K562 (cell line): ENCODE measurements at regions not wholly inside any gene's neighbourhood (a gene's known extent, or its start where the extent isn't known, plus 50 kb on each side); places are given as distances from the start of the nearest gene placed in this dataset.

Experiments used
- ATAC-seq: fragments of 200-7000 bp; cut with Tn5 transposase; 3 replicates; pipeline ENCODE4 v1.9.1; 2020; ENCODE audit warnings: moderate library complexity
- BruUV-seq: library from RNA; stranded (reverse); fragments of 400-500 nt; replicated peaks from 2 replicates; lab custom pipeline; 2021; lab: Mats Ljungman, UMichigan
- CTCF ChIA-PET: fragments of 300-600 bp; formaldehyde crosslinking; extraction: SDS; loops from one replicate; lab custom pipeline; 2021; ENCODE audit warnings: low intra/inter-chr PET ratio; lab: Yijun Ruan, JAX
- POLR2A ChIA-PET: fragments of 300-600, 350-650 bp; sonication (Branson Sonifier 250); formaldehyde crosslinking; extraction: SDS; loops from one replicate; lab custom pipeline; 2021; ENCODE audit warnings: antibody characterized with exemption, inconsistent platforms; lab: Yijun Ruan, JAX
- DNase-seq, 4 experiments: peaks; one replicate each; pipeline versions ENCODE4 v3.0.0 to v3.0.0-alpha.2; 2011 to 2018; ENCODE audit warnings: low spot score in 3 of 4, mixed read lengths in 3 of 4; ENCODE audit errors: extremely low read depth in 1 of 4
- FAIRE-seq: peaks from 2 replicates; lab custom pipeline; 2011; peaks lifted over from hg19 to GRCh38; lab: Jason Lieb, UNC
- H2AFZ ChIP-seq: 2 replicates; pipeline ENCODE4 v1.6.0; 2011; ENCODE audit warnings: low read depth, low read length, control low read depth, inconsistent platforms
- H3K27ac ChIP-seq: fragments of 200-600 bp; 3 replicates; pipeline ENCODE4 v1.8.0; 2011; ENCODE audit warnings: low read depth, mild to moderate bottlenecking, control low read depth, inconsistent platforms, low read length, moderate library complexity, mixed read lengths; ENCODE audit errors: extremely low read depth
- H3K27me3 ChIP-seq, 2 experiments: fragments of 300-600 bp in 1 of 2; 2 replicates in 1 of 2; 3 replicates in 1 of 2; pipeline versions ENCODE4 v1.6.0 to v1.8.0; 2011; ENCODE audit warnings: inconsistent platforms in 2 of 2, low read length in 2 of 2, mild to moderate bottlenecking in 1 of 2, mixed read lengths in 1 of 2, moderate library complexity in 1 of 2; ENCODE audit not compliant: control insufficient read depth in 2 of 2, insufficient read depth in 2 of 2
- H3K36me3 ChIP-seq: fragments of 300-600 bp; 3 replicates; pipeline ENCODE4 v1.8.0; 2011; ENCODE audit warnings: mild to moderate bottlenecking, low read length, inconsistent platforms; ENCODE audit not compliant: control insufficient read depth, insufficient read depth
- H3K4me1 ChIP-seq, 2 experiments: fragments of 200-600 bp in 1 of 2; replicated peaks in 1 of 2; 2 replicates in 1 of 2; 3 replicates in 1 of 2; pipeline versions ENCODE4 v1.5.1 to v1.8.0; 2011; ENCODE audit warnings: inconsistent platforms in 2 of 2, low read length in 2 of 2, mild to moderate bottlenecking in 1 of 2, mixed read lengths in 1 of 2, moderate library complexity in 1 of 2; ENCODE audit not compliant: control insufficient read depth in 2 of 2, insufficient read depth in 2 of 2
- H3K4me2 ChIP-seq: 2 replicates; pipeline ENCODE4 v1.6.1; 2011; ENCODE audit warnings: low read length, control low read depth, inconsistent platforms, mixed read lengths; ENCODE audit not compliant: insufficient read depth
- H3K4me3 ChIP-seq: fragments of 200-600 bp; sonication (generic), shearing (Covaris generic); 2 replicates; pipeline ENCODE4 v1.5.1; 2016; ENCODE audit warnings: control low read depth, inconsistent platforms
- H3K79me2 ChIP-seq: fragments of 200-600 bp; 3 replicates; pipeline ENCODE4 v1.8.0; 2011; ENCODE audit warnings: low read length, inconsistent platforms; ENCODE audit not compliant: control insufficient read depth, insufficient read depth
- H3K9ac ChIP-seq, 2 experiments: 2 replicates each; pipeline versions ENCODE4 v1.6.0 to v1.6.1; 2011; ENCODE audit warnings: low read depth in 2 of 2, low read length in 2 of 2, control low read depth in 1 of 2, inconsistent platforms in 1 of 2, mild to moderate bottlenecking in 1 of 2, mixed read lengths in 1 of 2; ENCODE audit not compliant: insufficient read depth in 1 of 2
- H3K9me1 ChIP-seq: one replicate; pipeline ENCODE4 v1.6.0; 2011; ENCODE audit warnings: inconsistent platforms, mild to moderate bottlenecking, low read length, moderate library complexity; ENCODE audit not compliant: control insufficient read depth, insufficient read depth
- H3K9me3 ChIP-seq: replicated peaks from 2 replicates; pipeline ENCODE4 v1.5.1; 2011; ENCODE audit warnings: low read depth, low read length, inconsistent platforms; ENCODE audit not compliant: control insufficient read depth, insufficient read depth
- H4K20me1 ChIP-seq: replicated peaks from 2 replicates; pipeline ENCODE4 v1.6.1; 2011; ENCODE audit warnings: low read length, inconsistent platforms, mixed read lengths; ENCODE audit not compliant: control insufficient read depth, insufficient read depth
- AFF1 ChIP-seq, 2 experiments: fragments of 450-650 bp; IDR thresholded peaks; 2 replicates each; pipeline ENCODE4 v1.6.1; 2018; ENCODE audit warnings: mild to moderate bottlenecking in 2 of 2, low read depth in 1 of 2; ENCODE audit not compliant: partially characterized antibody in 2 of 2
- NR1H2 ChIP-seq: sonication (generic); formaldehyde crosslinking; IDR thresholded peaks from 2 replicates; pipeline ENCODE4 v1.4.0; 2020; ENCODE audit warnings: mild to moderate bottlenecking, missing genetic modification reagents
- SMARCB1 ChIP-seq: IDR thresholded peaks from 2 replicates; pipeline ENCODE4 v1.6.1; 2011; ENCODE audit warnings: improper control_type of control experiment, low read depth; ENCODE audit not compliant: insufficient read length
- ZBTB12 ChIP-seq: fragments of 250-450 bp; sonication (Bioruptor Pico); IDR thresholded peaks from 2 replicates; pipeline ENCODE4 v1.4.0; 2020
- whole genome bisulfite sequencing: fragments of 100-300 bp; shearing (Covaris generic); methylation state at CpG from one replicate; pipeline ENCODE4 v1.1.6; 2016; ENCODE audit warnings: low coverage, mixed read lengths; ENCODE audit not compliant: insufficient coverage; ENCODE audit errors: missing lambda C conversion rate; 5-methylcytosine and 5-hydroxymethylcytosine counted together
- in situ Hi-C: fragments of 300-500 bp; cut with MboI; formaldehyde crosslinking; loops from 4 replicates; pipeline ENCODE4 v1.15.0; 2018; ENCODE audit warnings: inconsistent platforms, mixed read lengths
- intact Hi-C: fragments of 100-400 bp; cut with micrococcal nuclease; formaldehyde crosslinking; loops from 2 replicates; pipeline ENCODE4 v1.14.2; 2022

GRCh38 chr6:14646371-14646770 lies 528.8 kb downstream of the CD83 start (continued):
- TF ChIP-seq AFF1 (IDR thresholded peaks at IDR 0.05; ENCODE audit: low read depth in 1 of 2, partially characterized antibody in 2 of 2) = no peak

- 64% methylated on average over 5 of the region's 6 CpGs for WGBS
- no peaks in the 10 kb centered on the region for H3K9me1 ChIP-seq
- intact Hi-C loops = no loop called here
- H3K4me1 ChIP-seq = peaks cover 0 to 8% of the 10 kb centered on the region in 2 experiments; a peak in 2 of 5 replicates
- H2AFZ ChIP-seq = no peak overlapping the region
- no peak overlapping the region for H3K27ac ChIP-seq
- ATAC-seq = no peak
- no peaks in the 10 kb centered on the region for H3K79me2 ChIP-seq
- H3K9ac ChIP-seq = 0 out of 4 replicates have a peak overlapping the region, but pooled peaks of 1 of the 2 experiments have one; percentile 22
- no TSS peak for BruUV-seq
- TF ChIP-seq SMARCB1 = no peak
- TF ChIP-seq ZBTB12 (CRISPR knock-in tag) = no peak
- no peak for TF ChIP-seq NR1H2 (CRISPR knock-in tag)
- no peaks in the 10 kb centered on the region for H4K20me1 ChIP-seq
- H3K4me3 ChIP-seq = no peak overlapping the region
- no peaks in the 10 kb centered on the region for H3K36me3 ChIP-seq
- DNase-seq = no peak
- in situ Hi-C loops = no loop called here
- ChIA-PET POLR2A (no interaction called here), CTCF (no interaction called here)
- H3K27me3 ChIP-seq = no peaks in the 10 kb centered on the region
- FAIRE-seq = no peak
- H3K4me2 ChIP-seq = no peak overlapping the region
- no peaks in the 10 kb centered on the region for H3K9me3 ChIP-seq
Observed at GRCh38 chr6:14647357-14647756, 529.8 kb downstream of the CD83 start.
